T-helper 17 cell (primary cell): ENCODE measurements at regions not wholly inside any gene's neighbourhood (a gene's known extent, or its start where the extent isn't known, plus 50 kb on each side); places are given as distances from the start of the nearest gene placed in this dataset.
"Not testable (repeated sequence)": the region's sequence is repeated elsewhere in the genome, so short reads cannot be mapped to it uniquely, and the experiment has no call there.

ENCODE experiments used
- ATAC-seq: fragments of 150-1000 bp; cut with Tn5 transposase; 2 replicates; pipeline ENCODE4 v1.10.0; 2021; ENCODE audit warnings: mild to moderate bottlenecking, moderate library complexity
- DNase-seq, 3 donors: peaks; one replicate each; pipeline versions ENCODE4 v3.0.0 to v3.0.0-alpha.2; 2020 to 2021
- H3K9me3 ChIP-seq: one replicate; pipeline ENCODE4 v1.7.0; 2013; ENCODE audit warnings: low read length, mild to moderate bottlenecking; ENCODE audit not compliant: control insufficient read depth, poor library complexity, severe bottlenecking
- H3K27ac Mint-ChIP-seq: one replicate; pipeline ENCODE4 v1.8.0; 2022; ENCODE audit warnings: mild to moderate bottlenecking, moderate library complexity, mixed read lengths
- H3K27me3 Mint-ChIP-seq: one replicate; pipeline ENCODE4 v1.8.0; 2022; ENCODE audit warnings: mixed read lengths
- H3K36me3 Mint-ChIP-seq: one replicate; pipeline ENCODE4 v1.8.0; 2022; ENCODE audit warnings: low read depth, mixed read lengths
- H3K4me1 Mint-ChIP-seq: one replicate; pipeline ENCODE4 v1.8.0; 2022; ENCODE audit warnings: mild to moderate bottlenecking, mixed read lengths
- H3K4me3 Mint-ChIP-seq: one replicate; pipeline ENCODE4 v1.8.0; 2022; ENCODE audit warnings: mild to moderate bottlenecking, moderate library complexity, mixed read lengths

DNA sequence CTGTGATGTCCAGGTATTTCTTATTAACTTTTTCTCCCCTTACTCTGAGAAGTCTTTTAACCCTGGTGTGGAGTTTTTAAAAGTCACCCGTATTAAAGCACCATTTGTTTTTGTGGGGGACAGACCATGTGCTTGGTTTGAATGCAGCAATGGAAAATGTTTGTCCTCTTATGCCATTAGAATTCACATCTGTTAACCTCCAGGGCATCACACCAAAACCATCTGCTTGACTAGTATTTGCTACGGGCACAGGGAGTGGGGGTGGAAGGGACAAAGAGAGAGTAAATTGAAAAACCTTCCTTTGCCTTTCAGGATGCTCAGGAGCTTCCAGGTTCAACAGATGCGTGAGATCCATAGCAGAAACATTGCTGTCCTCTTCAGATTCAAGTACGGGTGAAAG lies 61.4 kb upstream of the GOLGA8B start:
- H3K27me3 Mint-ChIP-seq = peaks cover 28% of the 10 kb centered on the region

DNA sequence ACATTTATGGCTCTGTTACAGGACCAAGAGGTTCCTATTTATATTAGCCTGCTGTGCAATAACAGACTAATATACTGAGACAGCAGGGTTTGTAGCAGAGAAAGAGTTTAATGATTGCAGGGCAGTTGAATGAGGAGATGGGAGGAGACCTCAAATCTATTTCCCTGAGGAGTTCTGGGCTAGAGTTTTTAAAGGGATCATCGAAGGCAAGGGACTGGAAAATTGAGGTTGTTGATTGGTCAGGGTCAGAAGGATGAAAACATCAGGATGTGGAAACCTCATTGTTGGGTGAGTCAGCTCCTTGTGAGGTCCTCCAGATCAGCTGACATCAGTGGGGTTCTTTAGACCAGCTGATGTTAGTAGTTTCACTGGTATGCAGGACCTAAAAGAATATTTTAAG lies 60.6 kb upstream of the GOLGA8B start:
- Mint-ChIP-seq H3K27ac (no peak overlapping the region), H3K27me3 (peaks cover 28% of the 10 kb centered on the region), H3K4me1 (no peaks in the 10 kb centered on the region), H3K36me3 (no peaks in the 10 kb centered on the region), H3K4me3 (no peak overlapping the region)
- DNase-seq (no peak), ATAC-seq (no peak)
- H3K9me3 ChIP-seq = no peaks in the 10 kb centered on the region

More for the DNA sequence above, 61.4 kb upstream of the GOLGA8B start:
- ATAC-seq (no peak), DNase-seq (no peak)
- no peak overlapping the region for H3K27ac Mint-ChIP-seq
- H3K36me3 Mint-ChIP-seq = no peaks in the 10 kb centered on the region
- no peaks in the 10 kb centered on the region for H3K9me3 ChIP-seq
- H3K4me3 Mint-ChIP-seq = no peak overlapping the region
- H3K4me1 Mint-ChIP-seq = no peaks in the 10 kb centered on the region

DNA sequence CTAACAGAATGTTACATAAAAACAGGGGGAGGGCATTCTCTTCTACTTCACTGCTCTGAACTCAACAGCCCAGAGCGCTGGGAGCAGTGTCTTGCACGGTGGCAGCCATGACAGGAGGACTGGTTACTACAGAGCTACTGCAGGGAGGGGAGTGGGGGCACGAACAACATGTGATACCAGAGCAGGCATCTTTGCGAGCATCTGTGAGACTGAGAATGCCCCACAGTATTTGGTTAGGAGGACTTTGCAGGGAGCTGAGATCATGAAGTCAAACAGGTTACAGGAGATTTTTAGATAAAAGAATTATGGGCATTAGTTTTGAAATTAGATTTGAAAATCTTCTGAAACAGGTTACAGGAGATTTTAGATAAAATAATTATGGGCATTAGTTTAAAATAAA lies 58.8 kb upstream of the GOLGA8B start:
- Mint-ChIP-seq H3K4me1 (no peaks in the 10 kb centered on the region), H3K27ac (no peak overlapping the region), H3K4me3 (no peak overlapping the region), H3K36me3 (no peaks in the 10 kb centered on the region), H3K27me3 (peaks cover 28% of the 10 kb centered on the region)
- ATAC-seq = no peak
- H3K9me3 ChIP-seq = no peaks in the 10 kb centered on the region
- DNase-seq = no peak

DNA sequence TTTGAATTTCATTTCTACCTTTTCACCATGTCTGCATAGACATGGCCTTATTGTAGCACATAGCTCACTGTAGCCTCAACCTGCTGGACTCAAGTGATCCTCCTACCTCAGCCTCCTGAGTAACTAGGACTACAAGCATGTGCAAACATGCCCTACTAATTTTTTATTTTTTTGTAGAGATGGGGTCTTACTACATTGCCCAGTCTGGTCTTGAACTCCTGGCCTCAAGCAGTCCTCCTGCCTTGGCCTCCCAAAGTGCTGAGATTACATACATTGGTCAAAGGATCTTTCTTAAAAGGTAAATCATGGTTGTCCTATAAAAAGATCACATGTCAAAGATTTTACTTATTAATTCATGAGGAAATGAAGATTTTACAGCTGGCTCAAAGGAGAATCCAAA lies 57.2 kb upstream of the GOLGA8B start:
- no peaks in the 10 kb centered on the region for H3K9me3 ChIP-seq
- no peak overlapping the region for H3K27ac Mint-ChIP-seq
- H3K4me3 Mint-ChIP-seq = no peak overlapping the region
- DNase-seq (no peak), ATAC-seq (no peak)
- H3K27me3 Mint-ChIP-seq = peaks cover 23% of the 10 kb centered on the region
- H3K36me3 Mint-ChIP-seq = no peaks in the 10 kb centered on the region
- H3K4me1 Mint-ChIP-seq = no peaks in the 10 kb centered on the region

DNA sequence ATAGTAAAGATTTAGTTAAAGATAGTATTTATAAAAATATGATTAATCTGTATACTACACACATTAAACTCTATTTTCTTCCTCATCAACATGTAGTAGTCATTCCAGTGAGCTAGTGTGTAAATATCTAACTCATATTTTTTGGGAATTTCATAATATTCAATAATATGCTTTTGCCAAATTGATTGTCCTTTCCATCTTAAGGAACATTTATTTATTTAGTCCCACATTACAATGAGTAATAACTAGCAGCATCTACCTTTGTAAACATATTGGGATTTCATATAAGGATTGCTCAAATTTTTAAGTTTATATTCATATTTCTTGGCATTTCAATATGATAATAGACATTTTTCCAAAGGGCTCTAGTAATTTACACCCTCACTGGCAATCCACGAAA lies 53.9 kb upstream of the GOLGA8B start:
- H3K9me3 ChIP-seq = no peaks in the 10 kb centered on the region
- no peak for DNase-seq
- no peaks in the 10 kb centered on the region for H3K4me1 Mint-ChIP-seq
- H3K27ac Mint-ChIP-seq = no peak overlapping the region
- no peaks in the 10 kb centered on the region for H3K36me3 Mint-ChIP-seq
- no peak for ATAC-seq
- H3K27me3 Mint-ChIP-seq = peaks cover 22% of the 10 kb centered on the region
- no peak overlapping the region for H3K4me3 Mint-ChIP-seq

DNA sequence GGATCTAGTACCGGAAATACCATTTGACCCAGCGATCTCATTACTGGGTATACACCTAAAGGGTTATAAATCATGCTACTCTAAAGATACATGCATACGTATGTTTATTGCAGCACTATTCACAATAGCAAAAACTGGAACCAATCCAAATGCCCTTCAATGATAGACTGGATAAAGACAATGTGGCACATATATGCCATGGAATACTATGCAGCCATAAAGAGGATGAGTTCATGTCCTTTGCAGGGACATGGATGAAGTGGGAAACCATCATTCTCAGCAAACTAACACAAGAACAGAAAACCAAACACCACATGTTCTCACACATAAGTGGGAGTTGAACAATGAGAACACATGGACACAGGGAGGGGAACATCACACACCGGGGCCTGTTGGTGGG lies 50.2 kb upstream of the GOLGA8B start:
- H3K4me1 Mint-ChIP-seq, H3K9me3 ChIP-seq, ATAC-seq, DNase-seq, H3K36me3 Mint-ChIP-seq, H3K4me3 Mint-ChIP-seq, H3K27ac Mint-ChIP-seq: not testable (repeated sequence)
- peaks cover 15% of the 10 kb centered on the region for H3K27me3 Mint-ChIP-seq
